Epidermal melanocyte (primary cell): ENCODE measurements at regions not wholly inside any gene's neighbourhood (a gene's known extent, or its start where the extent isn't known, plus 50 kb on each side); places are given as distances from the start of the nearest gene placed in this dataset.

ENCODE experiments used
- DNase-seq: peaks from one replicate; pipeline ENCODE4 v3.0.0; 2011; ENCODE audit warnings: low spot score; ENCODE audit not compliant: insufficient read length

DNA sequence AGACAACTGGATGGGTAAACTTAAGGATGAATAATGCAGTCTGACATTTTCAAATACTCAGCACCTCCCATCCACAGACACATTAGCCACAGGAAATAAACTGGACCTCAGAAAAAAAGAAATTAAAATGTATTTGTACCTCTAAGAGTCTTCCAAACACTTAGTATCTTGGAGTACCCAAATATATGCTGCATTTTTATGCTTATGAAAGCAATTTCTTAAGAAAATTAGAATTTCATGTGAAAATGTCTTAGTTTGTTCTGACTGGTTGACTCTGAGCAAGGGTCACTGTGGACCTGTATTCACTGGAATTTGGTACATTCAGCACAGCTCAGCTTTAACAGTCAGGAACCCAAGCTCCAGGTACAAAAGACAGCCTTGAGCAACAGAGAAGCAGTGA, 216.2 kb upstream of the UBE2E2 start:
- no peak for DNase-seq

DNA sequence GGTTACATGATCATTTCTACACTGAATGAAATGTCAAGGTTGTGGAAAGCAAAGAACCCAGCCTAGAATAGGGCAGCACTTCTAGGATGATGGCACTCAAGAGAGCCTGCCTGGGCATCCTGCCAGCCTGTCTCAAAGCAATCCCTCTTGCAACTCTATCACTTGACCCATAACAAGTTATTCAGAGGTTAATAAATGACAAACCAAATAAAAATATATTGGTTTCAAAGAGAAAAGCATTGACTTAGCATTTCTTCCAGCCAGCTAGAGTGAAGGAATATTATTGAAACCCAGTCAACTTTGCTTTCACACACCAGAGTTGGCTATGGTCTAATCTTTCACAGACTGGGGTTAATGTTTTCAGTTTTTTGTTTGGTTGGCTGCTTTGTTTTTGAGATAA, 214.6 kb upstream of the UBE2E2 start:
- no peak for DNase-seq

DNA sequence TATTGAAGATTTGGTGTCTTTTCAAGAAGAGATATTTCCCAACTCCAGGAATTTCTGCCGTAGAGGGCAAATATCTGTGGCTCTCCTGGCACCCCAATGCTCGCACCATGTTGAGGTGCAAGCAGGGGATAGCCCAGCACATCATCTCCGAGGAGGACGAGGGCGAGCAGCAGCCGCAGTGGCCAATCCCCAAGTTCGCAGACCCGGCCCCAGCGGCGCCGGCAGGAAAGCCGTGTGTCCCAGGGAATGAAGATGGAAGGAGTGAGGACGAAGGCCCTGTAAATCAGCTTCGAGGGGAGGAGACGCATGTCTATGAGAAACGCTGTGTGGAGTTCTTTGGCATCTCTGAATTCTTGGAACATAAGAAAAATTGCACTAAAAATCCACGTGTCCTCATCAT, 213.4 kb upstream of the UBE2E2 start:
- DNase-seq = no peak

DNA sequence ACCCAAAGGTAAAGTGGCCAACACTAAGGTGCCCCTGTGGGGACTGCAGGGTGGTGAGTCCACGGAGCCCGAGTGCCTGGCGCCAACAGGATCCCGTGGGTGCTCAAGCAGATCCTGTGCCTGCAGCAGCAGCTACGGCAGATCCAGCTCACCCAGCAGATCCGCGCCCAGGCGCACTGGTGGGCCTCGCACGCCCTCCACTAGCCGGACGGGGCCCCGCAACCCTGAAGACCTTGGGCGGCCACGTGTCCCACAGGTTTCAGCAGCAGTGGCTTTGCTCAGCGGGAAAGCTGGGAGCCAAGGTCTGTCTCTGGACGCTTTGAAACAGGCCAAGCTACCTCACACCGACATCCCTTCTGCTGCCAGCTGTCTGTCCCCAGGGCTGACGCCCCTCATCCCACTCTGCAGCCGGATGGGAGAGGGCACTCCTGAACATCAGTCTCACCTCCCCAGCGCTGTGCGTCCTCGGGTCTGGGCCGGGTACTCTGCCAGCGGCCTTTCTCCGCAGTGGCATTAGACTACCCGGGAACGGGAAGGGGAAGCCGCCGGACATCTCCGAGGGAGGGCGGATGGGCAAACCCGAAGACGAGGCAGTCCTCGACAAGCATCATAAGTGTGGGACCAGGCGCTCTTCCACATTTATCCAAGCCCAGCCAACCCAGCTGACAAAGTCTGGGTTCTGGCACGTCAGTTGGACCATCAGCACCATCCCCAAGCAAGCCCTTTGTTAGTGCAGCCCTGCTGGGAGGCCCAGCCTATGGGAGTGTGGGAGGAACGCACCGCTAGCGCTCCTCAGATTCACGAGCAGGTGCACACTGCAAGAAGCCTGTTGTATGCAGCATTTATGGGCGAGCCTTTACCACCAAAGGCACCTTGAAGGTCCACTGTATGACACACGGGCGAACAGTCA, 212.6 kb upstream of the UBE2E2 start:
- no peak for DNase-seq

GRCh38 chr3:22994781-22995180, 208.3 kb upstream of the UBE2E2 start:
- DNase-seq = no peak

DNA sequence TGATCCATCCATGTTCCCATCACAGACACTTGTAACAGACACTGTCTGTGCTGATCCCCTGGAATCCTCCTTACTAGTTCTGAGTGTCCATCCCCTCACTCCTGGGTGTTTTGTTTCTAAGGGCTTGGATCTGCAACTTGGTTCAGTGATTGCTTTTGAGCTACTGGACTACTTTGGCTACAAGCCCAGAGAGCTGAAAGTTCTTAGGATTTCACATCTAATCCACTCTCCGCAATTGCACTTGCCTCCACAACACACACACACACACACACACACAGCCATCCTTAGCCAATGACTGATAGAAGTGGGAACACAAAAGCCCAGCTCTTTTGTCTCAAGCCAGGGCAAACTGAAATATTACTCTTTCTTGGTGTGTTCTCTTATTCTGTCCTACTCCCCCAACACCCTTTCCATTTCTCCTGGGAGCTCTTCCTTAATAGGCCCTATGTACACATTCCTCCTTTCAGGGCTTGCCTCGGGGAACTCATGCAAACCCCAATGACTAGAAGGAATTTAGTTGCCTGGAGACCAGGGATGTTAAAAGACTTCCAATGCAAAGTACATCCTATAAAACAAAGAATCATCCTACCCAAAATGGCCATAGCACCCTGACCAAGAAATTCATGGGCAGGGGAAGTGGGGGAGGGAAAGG, 206.1 kb upstream of the UBE2E2 start:
- no peak for DNase-seq

- DNase-seq = no peak
Measured at GRCh38 chr3:23000371-23000770, 202.8 kb upstream of the UBE2E2 start.

DNA sequence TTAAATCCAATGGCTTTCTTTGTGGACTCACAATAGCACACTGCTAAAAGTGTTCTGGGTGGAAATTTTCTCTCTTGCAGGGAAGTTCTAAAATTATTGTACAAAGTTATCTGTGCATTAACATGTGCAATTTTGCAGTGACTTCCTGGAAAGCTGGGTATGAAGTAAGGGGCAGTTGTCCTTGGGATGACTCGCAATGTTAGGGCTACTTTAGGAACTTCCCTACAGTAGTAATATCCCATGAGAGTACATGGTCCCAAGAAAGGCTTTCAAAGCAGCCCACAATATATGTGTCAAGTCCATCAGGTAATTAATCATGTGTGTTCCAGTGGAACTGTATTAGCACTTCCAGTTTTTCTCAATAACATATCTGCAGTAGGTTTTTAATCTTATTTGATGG, 201.0 kb upstream of the UBE2E2 start:
- DNase-seq = no peak

DNA sequence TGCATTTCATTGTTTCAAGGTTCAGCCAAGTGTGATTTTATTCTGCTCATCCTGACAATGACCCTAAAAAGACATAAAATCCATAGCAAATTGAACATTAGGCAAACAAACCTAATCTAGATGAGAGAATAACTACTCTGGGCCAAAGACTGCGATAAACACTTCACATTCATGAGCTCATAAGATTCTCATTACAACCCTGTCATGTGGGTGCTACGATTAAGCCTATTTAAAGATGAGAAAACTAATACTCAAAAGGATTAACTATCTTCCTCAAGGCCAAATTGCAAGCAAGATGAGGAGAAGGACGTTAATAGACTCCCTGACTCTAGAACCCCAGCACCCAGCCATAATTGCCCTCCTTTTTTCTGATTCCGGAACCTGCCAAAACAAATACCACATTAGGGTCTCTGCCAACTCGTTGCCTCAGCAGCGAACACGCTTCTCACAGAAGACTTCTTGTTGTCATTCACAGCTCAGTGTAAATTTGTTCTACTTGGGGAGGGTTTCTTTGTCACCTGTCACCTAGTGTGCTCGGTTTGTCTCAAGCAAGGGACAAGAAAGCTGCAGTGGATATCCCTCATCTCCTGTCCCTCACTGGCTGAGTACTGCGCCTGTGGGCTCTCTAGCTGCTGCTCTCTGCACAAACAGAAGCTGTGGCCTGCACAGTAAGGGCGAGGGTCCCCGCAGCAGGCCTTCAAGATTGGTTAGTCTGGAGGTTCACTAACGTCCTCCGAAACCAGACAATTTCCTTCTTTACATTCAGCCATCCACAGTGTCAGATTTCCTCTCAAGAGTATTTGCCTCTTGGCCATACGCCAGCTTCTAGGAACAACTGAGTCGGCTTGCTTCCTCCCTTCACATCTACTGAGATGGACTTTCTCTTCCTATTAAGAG, 200.0 kb upstream of the UBE2E2 start:
- no peak for DNase-seq

- DNase-seq = no peak
Measured at GRCh38 chr3:23003733-23004046, 199.4 kb upstream of the UBE2E2 start.

GRCh38 chr3:23004971-23005370, 198.2 kb upstream of the UBE2E2 start:
- DNase-seq = no peak

- no peak for DNase-seq
Measured at GRCh38 chr3:23017801-23018200, 185.3 kb upstream of the UBE2E2 start.

DNA sequence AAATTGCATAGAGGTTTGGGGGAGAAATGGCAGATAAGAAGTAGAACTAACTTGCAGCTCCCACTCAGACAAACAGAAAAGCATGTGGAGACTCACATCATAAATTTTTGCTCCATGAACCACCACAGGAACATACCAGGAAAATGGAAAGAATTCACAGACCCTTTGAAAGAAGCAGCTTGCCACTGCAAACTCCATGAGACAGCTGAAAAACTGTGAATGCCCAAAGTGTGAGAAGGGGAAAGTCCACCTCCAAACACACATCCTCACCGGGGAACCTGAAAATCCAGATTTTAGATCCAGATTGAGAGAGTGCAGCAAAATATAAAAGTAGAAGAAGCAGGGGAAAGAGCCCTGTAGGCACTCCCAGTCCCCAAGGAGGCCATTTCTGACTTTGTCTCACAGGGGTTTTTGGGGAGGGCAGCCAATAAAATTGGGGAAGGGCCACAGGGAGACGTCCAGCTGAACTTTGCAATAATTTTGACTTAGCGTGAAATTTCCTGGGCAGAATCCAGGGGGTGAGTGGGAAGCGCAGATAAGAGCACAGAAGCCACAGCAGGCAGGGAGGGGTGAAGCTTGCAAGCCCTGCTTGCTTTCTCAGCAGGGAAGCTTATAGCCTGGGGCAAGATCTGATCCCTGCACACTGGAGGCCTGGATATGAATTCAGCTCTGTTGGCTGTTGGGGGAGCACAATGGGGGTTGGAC, 183.4 kb upstream of the UBE2E2 start:
- DNase-seq = no peak

- no peak for DNase-seq
Measured at GRCh38 chr3:23028294-23028693, 174.8 kb upstream of the UBE2E2 start.

DNA sequence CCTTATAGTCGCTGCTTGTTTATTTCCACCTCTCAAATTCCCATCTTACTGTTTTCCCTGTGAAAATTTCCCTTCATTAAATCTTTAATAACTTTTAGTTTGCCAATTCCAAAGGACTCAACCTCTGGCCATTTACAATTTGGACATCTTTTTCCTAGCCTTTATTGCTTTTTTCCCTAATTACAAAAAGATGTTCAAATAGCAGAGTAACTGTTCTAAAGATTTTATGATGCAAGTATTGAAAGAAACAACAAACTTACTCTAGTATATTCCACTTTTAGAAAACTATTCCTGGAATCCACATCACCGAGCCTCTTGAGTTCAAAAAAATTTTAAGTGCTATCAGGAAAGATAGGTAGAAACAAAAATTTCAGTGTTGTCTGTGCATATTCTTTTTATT, 174.1 kb upstream of the UBE2E2 start:
- DNase-seq = no peak

GRCh38 chr3:23035927-23036640, 167.0 kb upstream of the UBE2E2 start:
- DNase-seq = no peak

GRCh38 chr3:23036728-23037127, 166.4 kb upstream of the UBE2E2 start:
- no peak for DNase-seq

DNA sequence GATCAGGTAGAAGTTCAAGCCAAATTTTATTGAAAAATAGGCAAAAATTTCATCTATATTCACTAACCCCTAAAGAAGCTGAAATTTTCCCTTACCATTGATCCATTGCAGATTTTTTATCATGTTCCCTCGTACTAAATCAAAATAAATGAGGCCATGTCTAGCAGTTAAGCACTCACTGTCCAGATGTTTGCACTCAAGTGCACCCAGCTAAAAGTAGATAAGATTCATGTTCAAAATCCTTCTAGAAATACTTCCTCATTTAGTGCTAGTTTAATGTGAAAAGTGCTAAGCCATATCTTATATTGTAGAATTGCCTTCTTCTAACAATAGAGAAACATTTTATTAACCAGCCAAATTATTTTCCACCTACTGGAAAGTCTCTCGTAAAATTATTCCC, 164.7 kb upstream of the UBE2E2 start:
- DNase-seq = no peak

GRCh38 chr3:23041918-23042696, 161.0 kb upstream of the UBE2E2 start:
- no peak for DNase-seq

- DNase-seq = no peak
Measured at GRCh38 chr3:23044463-23044862, 158.7 kb upstream of the UBE2E2 start.
